ENCODE measurements at regions not wholly inside any gene's neighbourhood (a gene's known extent, or its start where the extent isn't known, plus 50 kb on each side); places are given as distances from the start of the nearest gene placed in this dataset.
"Not testable (repeated sequence)": the region's sequence is repeated elsewhere in the genome, so short reads cannot be mapped to it uniquely, and the experiment has no call there.

GRCh38 chr5:122674385-122674784 is 100.5 kb upstream of the SNX2 start:
- no peak for DNase-seq

- no peak for DNase-seq
Observed at GRCh38 chr5:122680623-122681350, 94.1 kb upstream of the SNX2 start.

- DNase-seq = no peak
Observed at GRCh38 chr5:122683631-122684030, 91.2 kb upstream of the SNX2 start.

GRCh38 chr5:122690266-122690665 is 84.6 kb upstream of the SNX2 start:
- no peak for DNase-seq

GRCh38 chr5:122691931-122692330 is 82.9 kb upstream of the SNX2 start:
- no peak for DNase-seq

GRCh38 chr5:122693963-122694362 is 80.9 kb upstream of the SNX2 start:
- DNase-seq = no peak

GRCh38 chr5:122694884-122695283 is 80.0 kb upstream of the SNX2 start:
- no peak for DNase-seq

- DNase-seq = not testable (repeated sequence)
Observed at GRCh38 chr5:122696735-122697134, 78.1 kb upstream of the SNX2 start.

- no peak for DNase-seq
Observed at GRCh38 chr5:122697191-122697590, 77.7 kb upstream of the SNX2 start.

GRCh38 chr5:122699201-122699600 is 75.7 kb upstream of the SNX2 start:
- DNase-seq = no peak

GRCh38 chr5:122701640-122702523 is 73.0 kb upstream of the SNX2 start:
- no peak for DNase-seq

- DNase-seq = no peak
Observed at GRCh38 chr5:122702524-122702875, 72.4 kb upstream of the SNX2 start.

GRCh38 chr5:122703203-122703602 is 71.7 kb upstream of the SNX2 start:
- no peak for DNase-seq

- DNase-seq = peak; percentile 16
Observed at GRCh38 chr5:122704247-122705036, 70.4 kb upstream of the SNX2 start.

GRCh38 chr5:122705851-122706250 is 69.0 kb upstream of the SNX2 start:
- no peak for DNase-seq

GRCh38 chr5:122707796-122708195 is 67.1 kb upstream of the SNX2 start:
- DNase-seq = no peak

- no peak for DNase-seq
Observed at GRCh38 chr5:122713041-122713440, 61.8 kb upstream of the SNX2 start.

- DNase-seq = no peak
Observed at GRCh38 chr5:122715095-122715494, 59.8 kb upstream of the SNX2 start.

- no peak for DNase-seq
Observed at GRCh38 chr5:122718611-122719010, 56.3 kb upstream of the SNX2 start.

- DNase-seq = no peak
Observed at GRCh38 chr5:122719991-122720746, 54.7 kb upstream of the SNX2 start.

GRCh38 chr5:122721127-122721526 is 53.8 kb upstream of the SNX2 start:
- no peak for DNase-seq

- DNase-seq = no peak
Observed at GRCh38 chr5:122722341-122722740, 52.5 kb upstream of the SNX2 start.
